ENCODE measurements at regions not wholly inside any gene's neighbourhood (a gene's known extent, or its start where the extent isn't known, plus 50 kb on each side); places are given as distances from the start of the nearest gene placed in this dataset.
A peak's percentile ranks its signal among the peaks of the same experiment; 100 is the strongest.

DNA sequence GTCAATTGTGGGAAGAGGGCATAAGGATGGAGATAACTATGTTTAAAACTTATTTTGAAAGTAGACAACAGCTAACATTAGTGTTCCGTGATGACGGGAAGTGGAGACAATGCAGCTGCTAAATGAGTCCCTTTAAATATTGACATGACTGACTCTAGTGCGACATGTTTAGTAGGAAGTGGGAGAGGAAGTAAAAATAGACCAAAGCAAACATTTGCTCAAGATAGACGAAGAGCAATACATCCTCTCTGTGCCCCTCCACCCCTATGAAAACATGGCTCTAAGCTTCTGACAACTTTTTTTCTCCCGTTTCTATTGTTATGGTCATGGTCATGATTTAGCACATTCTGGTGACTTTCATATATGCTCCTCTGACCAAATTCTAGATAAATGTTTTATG lies 60.0 kb upstream of the HMCN1 start (continued):
- TF ChIP-seq, protein P1, sequence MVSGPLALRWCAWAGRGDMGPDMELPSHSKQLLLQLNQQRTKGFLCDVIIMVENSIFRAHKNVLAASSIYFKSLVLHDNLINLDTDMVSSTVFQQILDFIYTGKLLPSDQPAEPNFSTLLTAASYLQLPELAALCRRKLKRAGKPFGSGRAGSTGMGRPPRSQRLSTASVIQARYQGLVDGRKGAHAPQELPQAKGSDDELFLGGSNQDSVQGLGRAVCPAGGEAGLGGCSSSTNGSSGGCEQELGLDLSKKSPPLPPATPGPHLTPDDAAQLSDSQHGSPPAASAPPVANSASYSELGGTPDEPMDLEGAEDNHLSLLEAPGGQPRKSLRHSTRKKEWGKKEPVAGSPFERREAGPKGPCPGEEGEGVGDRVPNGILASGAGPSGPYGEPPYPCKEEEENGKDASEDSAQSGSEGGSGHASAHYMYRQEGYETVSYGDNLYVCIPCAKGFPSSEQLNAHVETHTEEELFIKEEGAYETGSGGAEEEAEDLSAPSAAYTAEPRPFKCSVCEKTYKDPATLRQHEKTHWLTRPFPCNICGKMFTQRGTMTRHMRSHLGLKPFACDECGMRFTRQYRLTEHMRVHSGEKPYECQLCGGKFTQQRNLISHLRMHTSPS (CRISPR knock-in tag; IDR thresholded peaks at IDR 0.05; ENCODE audit: low read depth), result no peak
- TF ChIP-seq NCOR1 (IDR thresholded peaks at IDR 0.05; ENCODE audit: borderline replicate concordance, low read length) (no peak; the same call in 1 of the 2 replicates), ZNF10 (CRISPR knock-in tag; IDR thresholded peaks at IDR 0.05; ENCODE audit: borderline replicate concordance, low read depth) (no peak), MZF1 (CRISPR knock-in tag; IDR thresholded peaks at IDR 0.05; ENCODE audit: borderline replicate concordance) (no peak), ZNF496 (CRISPR knock-in tag; IDR thresholded peaks at IDR 0.05; ENCODE audit: insufficient replicate concordance) (no peak), ZNF282 (IDR thresholded peaks at IDR 0.05; ENCODE audit: partially characterized antibody) (no peak), BORCS8-MEF2B (CRISPR knock-in tag; IDR thresholded peaks at IDR 0.05) (no peak), NFKB2 (CRISPR knock-in tag; IDR thresholded peaks at IDR 0.05; ENCODE audit: borderline replicate concordance) (no peak), ZSCAN31 (CRISPR knock-in tag; IDR thresholded peaks at IDR 0.05; ENCODE audit: low read depth) (no peak), HMG20A (CRISPR knock-in tag; IDR thresholded peaks at IDR 0.05; ENCODE audit: borderline replicate concordance) (peak; percentile 93), NR2F2 (IDR thresholded peaks at IDR 0.05; ENCODE audit: borderline replicate concordance, low read depth) (0 out of 2 replicates have a peak, but pooled peaks have one; percentile 42), ZIK1 (CRISPR knock-in tag; IDR thresholded peaks at IDR 0.05; ENCODE audit: borderline replicate concordance, low read depth) (no peak), PCBP2 (optimal IDR thresholded peaks at IDR 0.05; ENCODE audit: low read depth, low read length, poor library complexity, severe bottlenecking) (no peak), GATAD1 (CRISPR knock-in tag; IDR thresholded peaks at IDR 0.05) (no peak), ZNF367 (CRISPR knock-in tag; IDR thresholded peaks at IDR 0.05; ENCODE audit: borderline replicate concordance) (no peak), SMC3 (IDR thresholded peaks at IDR 0.05; ENCODE audit: low read length) (no peak), ZKSCAN1 (IDR thresholded peaks at IDR 0.05; ENCODE audit: low read length) (no peak)
- TF ChIP-seq, protein P2, sequence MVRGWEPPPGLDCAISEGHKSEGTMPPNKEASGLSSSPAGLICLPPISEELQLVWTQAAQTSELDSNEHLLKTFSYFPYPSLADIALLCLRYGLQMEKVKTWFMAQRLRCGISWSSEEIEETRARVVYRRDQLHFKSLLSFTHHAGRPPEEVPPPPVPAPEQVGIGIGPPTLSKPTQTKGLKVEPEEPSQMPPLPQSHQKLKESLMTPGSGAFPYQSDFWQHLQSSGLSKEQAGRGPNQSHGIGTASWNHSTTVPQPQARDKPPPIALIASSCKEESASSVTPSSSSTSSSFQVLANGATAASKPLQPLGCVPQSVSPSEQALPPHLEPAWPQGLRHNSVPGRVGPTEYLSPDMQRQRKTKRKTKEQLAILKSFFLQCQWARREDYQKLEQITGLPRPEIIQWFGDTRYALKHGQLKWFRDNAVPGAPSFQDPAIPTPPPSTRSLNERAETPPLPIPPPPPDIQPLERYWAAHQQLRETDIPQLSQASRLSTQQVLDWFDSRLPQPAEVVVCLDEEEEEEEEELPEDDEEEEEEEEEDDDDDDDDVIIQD (CRISPR knock-in tag; IDR thresholded peaks at IDR 0.05; ENCODE audit: low read depth), result peak; percentile 94; the same call in 1 of the 2 replicates
- TF ChIP-seq, protein P3, sequence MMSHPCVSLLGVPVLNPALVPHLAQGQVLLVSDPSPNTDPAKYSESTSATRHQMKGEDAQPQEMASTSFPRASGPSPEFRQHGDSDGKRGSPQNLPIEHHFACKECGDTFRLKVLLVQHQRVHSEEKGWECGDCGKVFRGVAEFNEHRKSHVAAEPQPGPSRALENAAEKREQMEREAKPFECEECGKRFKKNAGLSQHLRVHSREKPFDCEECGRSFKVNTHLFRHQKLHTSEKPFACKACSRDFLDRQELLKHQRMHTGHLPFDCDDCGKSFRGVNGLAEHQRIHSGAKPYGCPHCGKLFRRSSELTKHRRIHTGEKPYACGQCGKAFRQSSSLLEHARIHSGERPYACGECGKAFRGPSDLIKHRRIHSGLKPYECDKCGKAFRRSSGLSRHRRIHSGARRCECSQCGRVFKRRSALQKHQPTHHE (CRISPR knock-in tag; IDR thresholded peaks at IDR 0.05; ENCODE audit: borderline replicate concordance), result no peak
- TF ChIP-seq, protein P4, sequence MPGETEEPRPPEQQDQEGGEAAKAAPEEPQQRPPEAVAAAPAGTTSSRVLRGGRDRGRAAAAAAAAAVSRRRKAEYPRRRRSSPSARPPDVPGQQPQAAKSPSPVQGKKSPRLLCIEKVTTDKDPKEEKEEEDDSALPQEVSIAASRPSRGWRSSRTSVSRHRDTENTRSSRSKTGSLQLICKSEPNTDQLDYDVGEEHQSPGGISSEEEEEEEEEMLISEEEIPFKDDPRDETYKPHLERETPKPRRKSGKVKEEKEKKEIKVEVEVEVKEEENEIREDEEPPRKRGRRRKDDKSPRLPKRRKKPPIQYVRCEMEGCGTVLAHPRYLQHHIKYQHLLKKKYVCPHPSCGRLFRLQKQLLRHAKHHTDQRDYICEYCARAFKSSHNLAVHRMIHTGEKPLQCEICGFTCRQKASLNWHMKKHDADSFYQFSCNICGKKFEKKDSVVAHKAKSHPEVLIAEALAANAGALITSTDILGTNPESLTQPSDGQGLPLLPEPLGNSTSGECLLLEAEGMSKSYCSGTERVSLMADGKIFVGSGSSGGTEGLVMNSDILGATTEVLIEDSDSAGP (CRISPR knock-in tag; IDR thresholded peaks at IDR 0.05; ENCODE audit: borderline replicate concordance), result peak; percentile 26; the same call in 1 of the 2 replicates
- TF ChIP-seq, protein P5, sequence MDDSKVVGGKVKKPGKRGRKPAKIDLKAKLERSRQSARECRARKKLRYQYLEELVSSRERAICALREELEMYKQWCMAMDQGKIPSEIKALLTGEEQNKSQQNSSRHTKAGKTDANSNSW (CRISPR knock-in tag; IDR thresholded peaks at IDR 0.05; ENCODE audit: borderline replicate concordance), result no peak
- TF ChIP-seq, protein P6, sequence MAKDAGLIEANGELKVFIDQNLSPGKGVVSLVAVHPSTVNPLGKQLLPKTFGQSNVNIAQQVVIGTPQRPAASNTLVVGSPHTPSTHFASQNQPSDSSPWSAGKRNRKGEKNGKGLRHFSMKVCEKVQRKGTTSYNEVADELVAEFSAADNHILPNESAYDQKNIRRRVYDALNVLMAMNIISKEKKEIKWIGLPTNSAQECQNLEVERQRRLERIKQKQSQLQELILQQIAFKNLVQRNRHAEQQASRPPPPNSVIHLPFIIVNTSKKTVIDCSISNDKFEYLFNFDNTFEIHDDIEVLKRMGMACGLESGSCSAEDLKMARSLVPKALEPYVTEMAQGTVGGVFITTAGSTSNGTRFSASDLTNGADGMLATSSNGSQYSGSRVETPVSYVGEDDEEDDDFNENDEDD (CRISPR knock-in tag; IDR thresholded peaks at IDR 0.05; ENCODE audit: borderline replicate concordance), result no peak
- TF ChIP-seq, protein P7, sequence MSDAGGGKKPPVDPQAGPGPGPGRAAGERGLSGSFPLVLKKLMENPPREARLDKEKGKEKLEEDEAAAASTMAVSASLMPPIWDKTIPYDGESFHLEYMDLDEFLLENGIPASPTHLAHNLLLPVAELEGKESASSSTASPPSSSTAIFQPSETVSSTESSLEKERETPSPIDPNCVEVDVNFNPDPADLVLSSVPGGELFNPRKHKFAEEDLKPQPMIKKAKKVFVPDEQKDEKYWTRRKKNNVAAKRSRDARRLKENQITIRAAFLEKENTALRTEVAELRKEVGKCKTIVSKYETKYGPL (CRISPR knock-in tag; IDR thresholded peaks at IDR 0.05), result no peak
